IPS DF 6.9 (cell line): ENCODE measurements at regions not wholly inside any gene's neighbourhood (a gene's known extent, or its start where the extent isn't known, plus 50 kb on each side); places are given as distances from the start of the nearest gene placed in this dataset.

Experiments used
- DNase-seq: peaks from one replicate; pipeline ENCODE4 v3.0.0-alpha.2; 2013; ENCODE audit warnings: low read depth, low spot score
- H3K27ac ChIP-seq: one replicate; pipeline ENCODE4 v1.5.1; 2013; ENCODE audit warnings: low read length, control low read depth
- H3K27me3 ChIP-seq: 2 replicates; pipeline ENCODE4 v1.6.1; 2013; ENCODE audit warnings: mild to moderate bottlenecking, low read length; ENCODE audit not compliant: control insufficient read depth, insufficient read depth
- H3K36me3 ChIP-seq: 2 replicates; pipeline ENCODE4 v1.6.1; 2013; ENCODE audit warnings: low read length; ENCODE audit not compliant: control insufficient read depth, insufficient read depth
- H3K4me1 ChIP-seq: 2 replicates; pipeline ENCODE4 v1.6.1; 2013; ENCODE audit warnings: low read length; ENCODE audit not compliant: control insufficient read depth, insufficient read depth
- H3K4me3 ChIP-seq: 2 replicates; pipeline ENCODE4 v1.5.1; 2013; ENCODE audit warnings: mild to moderate bottlenecking, low read length
- H3K9me3 ChIP-seq: 2 replicates; pipeline ENCODE4 v1.6.1; 2013; ENCODE audit warnings: low read length, inconsistent platforms; ENCODE audit not compliant: control insufficient read depth, insufficient read depth
- WGBS: extraction: QIAGEN DNeasy Blood & Tissue Kit; methylation state at CpG from one replicate; pipeline ENCODE4 v1.1.7; 2013; ENCODE audit warnings: mixed read lengths, missing lambda C conversion rate; ENCODE audit not compliant: insufficient read length, insufficient coverage; 5-methylcytosine and 5-hydroxymethylcytosine counted together

DNA sequence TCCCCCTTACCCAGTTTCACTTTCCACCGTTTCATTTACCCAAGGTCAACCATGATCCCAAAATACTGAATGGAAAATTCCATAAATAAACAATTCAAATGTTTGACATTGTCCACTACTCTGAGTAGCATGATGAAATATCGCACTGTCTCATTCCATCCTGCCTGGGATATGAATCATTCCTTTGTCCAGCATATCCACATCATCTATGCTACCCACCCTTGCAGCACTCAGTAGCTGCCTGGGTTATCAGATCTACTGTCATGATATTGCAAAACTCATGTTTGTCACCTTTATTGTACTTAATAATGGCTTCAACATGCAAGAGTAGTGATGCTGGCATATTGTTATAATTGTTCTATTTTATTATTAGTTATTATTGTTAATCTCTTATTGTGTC is 263.9 kb upstream of the NBEA start:
- DNase-seq: no peak
- H3K27ac ChIP-seq: no peak overlapping the region

GRCh38 chr13:34681405-34681955 is 260.6 kb upstream of the NBEA start:
- Histone ChIP-seq H3K27ac (no peak overlapping the region), H3K36me3 (no peaks in the 10 kb centered on the region), H3K27me3 (no peaks in the 10 kb centered on the region), H3K9me3 (no peaks in the 10 kb centered on the region), H3K4me3 (no peak overlapping the region), H3K4me1 (no peaks in the 10 kb centered on the region; the same call in 1 of the 2 replicates)
- WGBS: no CpG with 5 or more reads among the region's 4 CpGs
- no peak for DNase-seq

More for the DNA sequence above, 263.9 kb upstream of the NBEA start:
- Histone ChIP-seq H3K27me3 (no peaks in the 10 kb centered on the region), H3K9me3 (no peaks in the 10 kb centered on the region), H3K4me1 (no peaks in the 10 kb centered on the region; the same call in 1 of the 2 replicates), H3K36me3 (no peaks in the 10 kb centered on the region), H3K4me3 (no peak overlapping the region)
- no CpG with 5 or more reads among the region's 2 CpGs for WGBS

GRCh38 chr13:34695063-34695462 is 247.0 kb upstream of the NBEA start:
- Histone ChIP-seq H3K4me1 (no peaks in the 10 kb centered on the region), H3K4me3 (no peak overlapping the region), H3K9me3 (no peaks in the 10 kb centered on the region), H3K36me3 (no peaks in the 10 kb centered on the region), H3K27ac (no peak overlapping the region), H3K27me3 (no peaks in the 10 kb centered on the region)
- no peak for DNase-seq
- WGBS: no CpG with 5 or more reads among the region's 2 CpGs

DNA sequence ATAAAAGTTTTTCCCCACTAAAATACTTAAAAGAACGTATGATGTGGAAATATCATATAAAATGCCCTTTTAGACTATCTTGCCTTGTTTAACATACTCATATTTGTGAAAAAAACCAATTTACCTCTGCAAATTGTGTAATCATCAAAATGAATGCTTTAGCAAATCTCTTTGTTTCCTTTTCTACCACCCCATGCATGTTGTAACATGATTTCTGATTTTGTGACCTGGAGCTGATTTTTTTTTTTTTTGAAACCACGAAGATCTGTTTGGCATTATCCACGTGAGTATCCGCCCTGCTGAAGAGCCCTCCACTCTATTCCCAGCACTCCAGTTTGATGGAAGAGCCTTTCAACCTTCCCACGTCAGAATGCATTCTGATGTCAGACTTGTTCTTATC is 245.8 kb upstream of the NBEA start:
- no peaks in the 10 kb centered on the region for H3K4me1 ChIP-seq
- no peaks in the 10 kb centered on the region for H3K9me3 ChIP-seq
- no peak overlapping the region for H3K27ac ChIP-seq
- DNase-seq: no peak
- no peak overlapping the region for H3K4me3 ChIP-seq
- H3K36me3 ChIP-seq: no peaks in the 10 kb centered on the region
- no CpG with 5 or more reads among the region's 5 CpGs for WGBS
- H3K27me3 ChIP-seq: no peaks in the 10 kb centered on the region

- H3K36me3 ChIP-seq: no peaks in the 10 kb centered on the region
- no peaks in the 10 kb centered on the region for H3K27me3 ChIP-seq
- no CpG with 5 or more reads among the region's 14 CpGs for whole genome bisulfite sequencing
- H3K27ac ChIP-seq: no peak overlapping the region
- H3K4me1 ChIP-seq: no peaks in the 10 kb centered on the region
- H3K4me3 ChIP-seq: no peak overlapping the region
- no peaks in the 10 kb centered on the region for H3K9me3 ChIP-seq
- no peak for DNase-seq
These were observed 245.3 kb upstream of the NBEA start for GRCh38 chr13:34696741-34697140.

GRCh38 chr13:34698945-34699344 is 243.1 kb upstream of the NBEA start:
- Histone ChIP-seq H3K27me3 (no peaks in the 10 kb centered on the region), H3K9me3 (no peaks in the 10 kb centered on the region), H3K27ac (no peak overlapping the region), H3K36me3 (no peaks in the 10 kb centered on the region), H3K4me1 (no peaks in the 10 kb centered on the region), H3K4me3 (no peak overlapping the region)
- WGBS: no CpG with 5 or more reads among the region's 3 CpGs
- DNase-seq: no peak

- no peak for DNase-seq
- Histone ChIP-seq H3K4me1 (no peaks in the 10 kb centered on the region), H3K36me3 (no peaks in the 10 kb centered on the region), H3K4me3 (no peak overlapping the region), H3K27me3 (no peaks in the 10 kb centered on the region), H3K27ac (no peak overlapping the region), H3K9me3 (no peaks in the 10 kb centered on the region)
- WGBS: no CpG with 5 or more reads among the region's 5 CpGs
These were observed 241.9 kb upstream of the NBEA start for GRCh38 chr13:34700155-34700554.

GRCh38 chr13:34701919-34702318 is 240.2 kb upstream of the NBEA start:
- Histone ChIP-seq H3K4me1 (no peaks in the 10 kb centered on the region), H3K9me3 (no peaks in the 10 kb centered on the region), H3K27me3 (no peaks in the 10 kb centered on the region), H3K27ac (no peak overlapping the region), H3K36me3 (no peaks in the 10 kb centered on the region), H3K4me3 (no peak overlapping the region)
- no peak for DNase-seq
- WGBS: no CpG with 5 or more reads among the region's 4 CpGs

GRCh38 chr13:34708566-34709313 is 233.3 kb upstream of the NBEA start:
- Histone ChIP-seq H3K36me3 (no peaks in the 10 kb centered on the region), H3K27ac (no peak overlapping the region), H3K9me3 (no peaks in the 10 kb centered on the region), H3K27me3 (no peaks in the 10 kb centered on the region), H3K4me3 (no peak overlapping the region), H3K4me1 (no peaks in the 10 kb centered on the region)
- no peak for DNase-seq
- no CpG with 5 or more reads among the region's 1 CpG for WGBS

GRCh38 chr13:34719060-34719875 is 222.8 kb upstream of the NBEA start:
- no peaks in the 10 kb centered on the region for H3K36me3 ChIP-seq
- no peak overlapping the region for H3K4me3 ChIP-seq
- no peak for DNase-seq
- no peaks in the 10 kb centered on the region for H3K4me1 ChIP-seq
- H3K9me3 ChIP-seq: no peaks in the 10 kb centered on the region
- H3K27ac ChIP-seq: no peak overlapping the region
- 0 out of 2 replicates have a peak, but pooled peaks cover 1% of the 10 kb centered on the region for H3K27me3 ChIP-seq
- no CpG with 5 or more reads among the region's 4 CpGs for WGBS
